Posterior cingulate gyrus (tissue), 11 donors: ENCODE measurements at regions not wholly inside any gene's neighbourhood (a gene's known extent, or its start where the extent isn't known, plus 50 kb on each side); places are given as distances from the start of the nearest gene placed in this dataset.
A peak's percentile ranks its signal among the peaks of the same experiment; 100 is the strongest.
"Not testable (repeated sequence)": the region's sequence is repeated elsewhere in the genome, so short reads cannot be mapped to it uniquely, and the experiment has no call there.

Experiments
- DNase-seq, 10 donors: peaks; one replicate each; pipeline versions ENCODE4 v3.0.0 to v3.0.0-alpha.2; 2020 to 2021; ENCODE audit warnings: mixed read lengths in 3 of 10
- intact Hi-C: fragments of 100-400 bp; cut with DNase I; formaldehyde crosslinking; loops from one replicate; pipeline ENCODE4 v1.15.1; 2023

DNA sequence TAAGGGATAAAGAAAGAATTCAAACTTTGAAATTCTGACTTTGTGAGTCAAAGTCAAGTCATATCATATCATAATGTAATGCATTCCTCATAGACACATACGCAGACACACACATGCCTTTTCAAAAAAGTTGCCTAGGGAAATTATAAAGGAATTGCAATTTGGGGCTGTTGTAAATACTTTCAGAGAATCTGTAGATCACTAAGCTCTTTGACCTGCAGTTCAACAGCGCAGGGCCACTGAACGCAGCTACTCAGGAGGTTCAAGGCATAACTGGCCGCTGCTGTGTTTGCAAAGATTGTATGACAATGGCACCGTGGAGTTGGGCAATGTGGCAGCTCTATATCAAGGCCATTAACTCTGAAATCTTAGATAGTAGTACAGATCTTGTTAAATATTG is 188.4 kb upstream of the THRB start:
- intact Hi-C loops = loop anchor here (2.0 to 10.0 kb wide), 4 partner anchors 188 to 682 kb away; partner anchors contain the start of gene THRB
- no peak for DNase-seq

DNA sequence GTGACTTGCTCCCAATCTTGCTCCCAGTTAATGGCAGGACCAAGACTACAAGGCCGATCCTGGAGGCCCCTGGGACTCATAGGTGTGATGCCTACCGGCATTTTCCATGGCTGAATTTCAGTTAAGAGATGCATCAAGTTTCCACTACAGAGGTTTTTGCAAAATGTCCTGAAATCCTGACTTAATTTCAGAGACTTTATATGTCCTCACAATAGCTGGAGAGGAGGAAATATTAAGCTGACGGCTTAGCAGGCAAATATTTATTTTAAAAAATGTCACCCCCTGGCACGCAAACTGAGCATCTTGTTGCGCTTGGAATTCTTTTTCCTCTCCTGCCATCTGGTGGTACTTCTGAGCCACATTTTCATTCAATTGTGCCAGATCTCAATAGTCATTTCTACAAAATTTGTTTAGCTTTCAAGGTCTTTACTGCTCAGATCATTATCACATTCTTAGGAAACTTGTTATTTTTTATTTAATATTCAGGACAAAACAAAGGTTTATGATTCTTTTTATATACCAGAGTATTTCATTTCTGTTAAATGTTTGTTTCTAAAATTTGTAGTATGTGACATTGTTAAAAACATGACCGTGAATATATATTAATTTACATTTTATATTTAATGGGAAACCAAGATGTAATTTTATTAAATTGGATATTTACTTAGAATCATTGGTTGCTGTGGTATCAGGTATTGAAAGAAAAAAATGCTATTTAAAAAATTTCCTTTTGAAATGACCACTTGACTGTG is 189.2 kb upstream of the THRB start:
- peak in 2 of 10 donors; percentile 17 to 54 for DNase-seq
- intact Hi-C loops = loop anchor here (2.0 to 10.0 kb wide), 4 partner anchors 189 to 683 kb away; partner anchors contain the start of gene THRB

DNA sequence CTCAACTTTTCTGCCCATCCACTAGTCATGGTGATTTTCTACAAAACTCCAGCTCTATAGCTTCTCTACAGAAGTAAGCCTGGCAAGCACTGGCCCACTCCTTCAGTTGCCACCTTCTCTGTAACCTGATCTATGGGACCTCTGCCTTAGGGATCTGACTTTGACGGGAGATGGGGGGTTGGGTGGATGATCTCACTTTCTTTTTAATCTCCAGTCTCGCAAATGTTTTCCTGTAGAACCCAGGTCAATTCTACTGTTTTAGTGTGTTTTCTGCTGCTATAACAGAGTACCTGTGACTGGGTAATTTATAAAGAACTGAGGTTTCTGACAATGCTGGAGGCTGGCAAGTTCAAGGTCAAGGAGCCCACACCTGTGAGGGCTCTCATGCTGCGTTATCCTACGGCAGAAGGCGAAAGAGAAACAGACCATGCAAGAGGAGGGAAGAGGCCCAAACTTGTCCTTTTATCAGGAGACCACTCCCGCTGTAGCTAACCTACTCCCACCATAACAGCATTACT is 189.9 kb upstream of the THRB start:
- no peak for DNase-seq
- intact Hi-C loops = loop anchor here (5.0 to 10.0 kb wide), 3 partner anchors 190 to 500 kb away; partner anchors contain the start of gene THRB

DNA sequence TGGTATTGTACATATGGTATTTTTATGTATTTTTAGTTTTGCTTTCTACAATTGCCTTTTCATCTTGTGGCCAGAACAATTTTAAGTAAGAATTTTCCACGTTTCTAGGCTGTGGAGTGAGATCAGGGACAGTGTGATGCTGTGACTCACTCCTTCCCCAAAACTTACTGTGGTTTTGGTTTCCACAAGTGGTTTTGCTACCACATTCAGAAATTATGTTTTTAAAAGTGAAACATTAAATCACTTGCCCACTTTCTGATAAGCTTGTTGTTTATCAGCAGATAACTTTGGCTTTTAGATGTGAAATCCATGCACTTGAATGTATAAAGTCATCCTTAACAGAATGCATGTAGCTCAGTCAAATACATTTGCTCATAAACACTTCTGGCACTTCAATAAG is 192.2 kb upstream of the THRB start:
- DNase-seq = no peak
- intact Hi-C loops = loop anchor here (10.0 kb wide), 2 partner anchors 192 to 502 kb away; partner anchors contain the start of gene THRB

DNA sequence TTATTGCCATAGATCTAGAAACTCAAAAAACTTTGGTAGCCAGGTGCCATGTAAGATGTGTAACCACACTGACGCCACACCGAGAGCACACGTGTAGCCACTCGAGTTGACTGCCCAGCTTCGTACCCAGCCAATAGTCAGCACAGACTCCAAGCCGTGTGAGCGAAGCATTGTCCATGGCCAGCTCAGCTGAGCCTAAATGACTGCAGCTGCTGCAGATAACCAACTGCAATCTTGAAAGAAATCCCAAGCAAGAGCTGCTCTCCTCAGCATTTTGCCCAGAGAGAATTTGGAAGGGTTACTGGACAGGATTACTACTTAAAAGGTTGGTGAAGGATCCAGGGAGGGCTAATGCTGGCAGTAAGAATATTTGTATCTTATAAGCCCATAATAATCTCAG is 193.0 kb upstream of the THRB start:
- intact Hi-C loops = loop anchor here (10.0 kb wide), 2 partner anchors 193 to 503 kb away; partner anchors contain the start of gene THRB
- DNase-seq = peak in 2 of 10 donors; percentile 63 to 87

DNA sequence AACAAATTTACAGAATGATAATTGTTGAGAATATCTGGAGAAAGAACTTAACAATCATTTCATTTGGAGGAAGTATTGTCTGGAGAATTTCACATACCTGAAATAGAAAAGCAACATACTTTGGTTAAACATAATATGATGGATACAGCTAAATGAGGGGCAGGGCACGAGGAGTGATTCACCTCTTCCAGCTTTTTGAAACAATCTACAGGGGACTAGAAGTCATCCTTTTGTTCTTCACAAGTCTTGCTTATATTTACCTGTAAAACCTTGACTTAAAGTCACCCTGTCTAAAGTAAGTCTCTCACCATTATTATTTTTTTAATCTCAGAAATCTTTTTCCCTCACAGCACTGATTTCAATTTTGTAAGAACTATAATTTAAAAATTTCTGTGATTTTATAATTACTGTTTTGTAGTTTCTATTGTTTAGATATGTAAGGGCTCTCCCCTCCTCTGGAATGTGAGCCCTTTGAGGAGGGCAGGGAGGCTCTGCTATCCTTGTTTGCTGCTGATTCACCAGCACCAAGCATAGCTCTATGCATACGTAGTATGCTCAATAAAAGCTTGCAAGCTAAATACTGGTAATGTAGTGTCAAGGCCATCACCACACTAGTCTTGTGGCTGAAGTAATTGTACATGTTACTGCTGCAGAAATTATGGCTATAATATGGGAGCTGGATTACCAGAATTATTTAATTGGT is 193.9 kb upstream of the THRB start:
- no peak for DNase-seq
- intact Hi-C loops = loop anchor here (10.0 kb wide), 2 partner anchors 194 to 504 kb away; partner anchors contain the start of gene THRB

DNA sequence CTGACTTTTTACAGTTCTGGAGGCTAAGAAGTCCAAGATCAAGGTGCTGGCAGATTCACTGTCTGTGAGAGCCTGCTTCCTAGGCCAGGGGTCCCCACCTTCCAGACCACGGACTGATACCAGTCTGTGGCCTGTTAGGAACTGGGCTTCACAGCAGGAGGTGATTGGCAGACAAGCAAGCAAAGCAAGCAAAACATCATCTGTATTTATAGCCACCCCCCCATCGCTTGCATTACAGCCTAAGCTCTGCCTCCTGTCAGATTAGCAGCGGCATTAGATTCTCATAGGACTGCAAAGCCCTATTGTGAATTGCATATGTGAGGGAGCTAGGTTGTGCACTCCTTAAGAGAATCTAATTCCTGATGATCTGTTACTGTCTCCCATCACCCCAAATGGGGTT is 194.7 kb upstream of the THRB start:
- intact Hi-C loops = loop anchor here (10.0 kb wide), 2 partner anchors 195 to 505 kb away; partner anchors contain the start of gene THRB
- no peak for DNase-seq

DNA sequence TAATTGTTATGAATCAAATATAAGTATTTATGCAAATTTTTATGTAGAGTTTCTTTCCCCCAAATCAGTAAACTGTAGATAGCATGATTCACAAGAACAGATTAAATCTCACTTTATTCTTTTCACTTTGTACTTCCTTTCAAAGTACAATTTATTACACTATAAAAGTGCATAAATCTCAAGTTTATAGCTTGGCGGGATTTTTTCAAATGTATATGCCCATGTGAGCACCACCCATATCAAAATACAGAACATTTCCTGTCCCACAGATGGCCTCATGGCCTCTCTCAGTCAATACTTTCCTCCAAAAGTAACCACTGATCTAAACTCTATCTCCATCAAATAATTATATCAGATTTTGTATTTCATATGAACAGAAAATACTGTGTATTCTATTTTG is 196.1 kb upstream of the THRB start:
- no peak for DNase-seq
- intact Hi-C loops = no loop called here

DNA sequence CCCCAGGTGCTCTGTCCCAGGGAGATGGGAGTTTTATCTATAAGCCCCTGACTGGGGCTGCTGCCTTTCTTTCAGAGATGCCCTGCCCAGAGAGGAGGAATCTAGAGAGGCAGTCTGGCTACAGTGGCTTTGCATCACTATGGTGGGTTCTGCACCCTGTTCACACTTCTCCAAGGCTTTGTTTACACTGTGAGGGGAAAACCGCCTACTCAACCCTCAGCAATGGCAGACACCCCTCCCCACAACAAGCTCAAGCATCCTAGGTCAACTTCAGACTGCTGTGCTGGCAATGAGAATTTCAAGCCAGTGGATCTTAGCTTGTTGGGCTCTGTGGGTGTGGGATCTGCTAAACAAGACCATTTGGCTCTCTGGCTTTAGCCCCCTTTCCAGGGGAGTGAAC is 204.4 kb upstream of the THRB start:
- DNase-seq, intact Hi-C loops: not testable (repeated sequence)

DNA sequence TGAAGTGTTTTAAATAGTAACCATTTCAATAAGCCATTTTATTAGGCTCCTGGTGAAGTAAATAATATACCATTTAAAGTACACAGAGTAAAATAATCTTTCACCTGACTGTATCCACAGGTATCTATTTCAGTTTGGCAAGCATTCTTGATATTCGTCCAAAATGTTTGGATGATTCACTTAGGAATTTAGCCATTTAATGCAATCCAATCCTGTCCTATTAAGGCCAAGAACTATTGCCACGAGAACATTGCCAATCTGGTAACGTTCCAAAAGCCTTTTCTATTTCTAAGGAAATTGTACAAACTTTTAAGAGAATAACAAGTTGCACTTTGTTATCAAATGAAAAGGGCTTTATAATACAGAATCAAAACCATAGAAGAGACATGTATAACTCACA is 209.8 kb upstream of the THRB start:
- DNase-seq = no peak
- intact Hi-C loops = no loop called here

DNA sequence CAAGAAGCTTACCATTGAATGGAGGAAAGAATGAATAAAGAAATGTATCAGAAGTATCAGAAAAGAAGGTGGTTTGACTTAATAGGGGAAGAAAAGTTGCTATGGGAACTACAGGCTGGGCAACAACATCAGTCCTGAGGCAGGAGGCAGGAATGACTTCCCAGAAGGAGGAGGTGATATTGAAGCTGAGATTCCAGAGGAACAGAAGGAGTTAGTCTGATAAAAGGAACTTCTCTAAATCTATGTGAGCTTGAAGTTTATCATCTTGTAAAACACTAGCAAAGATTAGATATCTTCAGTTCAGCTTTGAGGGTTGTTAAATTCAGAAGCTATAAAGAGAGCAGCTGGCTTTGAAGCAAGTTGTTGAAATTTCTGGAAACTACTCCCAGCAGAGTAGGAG is 213.3 kb upstream of the THRB start:
- DNase-seq = no peak
- intact Hi-C loops = no loop called here

DNA sequence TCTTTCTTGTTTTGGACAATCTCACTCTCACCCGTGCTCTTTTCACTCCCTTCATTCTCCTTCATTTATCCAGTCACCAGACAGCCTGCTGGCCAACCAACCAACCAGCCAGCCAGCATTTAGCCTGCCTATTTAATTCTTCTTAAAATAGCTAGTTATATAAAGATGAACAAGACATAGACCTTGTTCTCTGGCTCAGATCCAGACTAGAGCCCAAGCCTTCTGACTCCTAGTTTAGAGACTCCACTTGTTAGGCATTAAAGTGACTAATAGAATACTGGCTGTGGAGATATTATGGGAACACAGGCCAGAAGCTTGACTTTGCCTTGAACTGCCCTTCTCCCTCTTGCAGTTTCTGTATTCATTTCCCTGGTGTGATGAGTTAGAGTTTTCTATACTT is 215.3 kb upstream of the THRB start:
- intact Hi-C loops = no loop called here
- no peak for DNase-seq

DNA sequence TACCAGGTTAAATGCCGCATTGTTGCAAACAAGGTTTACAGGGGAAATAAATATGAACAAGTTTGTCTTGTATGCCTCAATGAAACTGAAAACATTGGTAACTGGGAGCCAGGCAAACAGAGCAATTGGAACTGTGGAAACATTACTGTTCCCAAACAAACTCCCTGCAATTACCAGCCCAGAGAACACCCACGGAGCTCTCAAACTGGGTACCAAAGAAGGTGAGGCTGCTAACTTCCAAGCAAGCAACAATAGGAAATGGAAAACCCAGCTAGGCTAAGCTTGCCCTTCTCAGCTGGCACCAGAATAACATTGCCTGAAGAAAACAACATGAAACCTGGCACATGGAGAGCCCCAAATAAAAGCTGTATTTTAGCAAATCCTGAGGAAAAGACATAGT is 218.9 kb upstream of the THRB start:
- intact Hi-C loops = no loop called here
- DNase-seq = no peak

DNA sequence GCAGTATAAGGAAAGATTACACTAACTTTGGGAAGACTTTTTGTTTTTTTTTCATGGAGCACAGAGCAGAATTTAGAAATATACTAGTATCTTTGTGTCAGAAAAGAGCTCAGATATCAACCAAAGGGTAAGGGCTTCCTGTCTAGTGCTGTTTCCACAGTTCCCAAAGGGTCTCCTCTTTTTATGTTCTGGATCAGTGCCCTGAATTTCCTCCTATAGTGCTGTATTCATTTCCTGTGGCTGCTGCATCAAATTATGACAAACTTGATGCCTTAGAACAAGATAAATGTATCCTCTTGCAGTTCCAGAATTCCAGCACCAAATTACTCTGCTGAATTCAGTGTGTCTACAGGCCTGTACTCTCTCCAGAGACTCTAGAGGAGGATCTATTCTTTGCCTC is 219.8 kb upstream of the THRB start:
- no peak for DNase-seq

DNA sequence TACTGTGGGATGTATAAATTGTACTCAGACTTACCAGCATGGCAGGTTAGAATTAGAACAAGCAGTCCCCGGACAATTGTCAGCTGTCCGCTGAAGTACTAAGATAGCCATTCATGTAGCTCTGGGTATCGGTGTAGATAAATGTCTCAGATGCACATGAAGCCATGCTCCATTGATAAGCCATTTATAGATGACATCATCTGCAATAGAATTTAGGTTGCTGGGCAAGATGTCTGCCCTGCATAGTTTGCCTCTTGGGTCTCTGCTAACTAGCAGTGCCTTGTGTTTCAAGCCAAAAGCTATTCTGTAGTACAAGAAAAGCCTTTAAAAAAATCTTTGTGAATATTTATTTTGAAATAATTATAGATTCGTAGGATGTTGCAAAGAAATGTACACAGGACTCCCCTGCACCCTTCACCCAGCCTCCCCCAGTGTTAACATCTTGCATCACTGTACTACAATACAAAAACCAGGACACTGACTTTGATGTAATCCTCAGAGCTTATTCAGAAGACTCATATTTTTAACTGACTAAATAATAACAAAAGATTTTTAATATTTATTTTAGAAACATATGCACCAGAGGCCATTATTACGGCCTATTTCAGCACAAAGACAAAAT is 220.6 kb upstream of the THRB start:
- intact Hi-C loops = no loop called here
- no peak for DNase-seq

More for the DNA sequence above, 219.8 kb upstream of the THRB start:
- intact Hi-C loops = no loop called here

DNA sequence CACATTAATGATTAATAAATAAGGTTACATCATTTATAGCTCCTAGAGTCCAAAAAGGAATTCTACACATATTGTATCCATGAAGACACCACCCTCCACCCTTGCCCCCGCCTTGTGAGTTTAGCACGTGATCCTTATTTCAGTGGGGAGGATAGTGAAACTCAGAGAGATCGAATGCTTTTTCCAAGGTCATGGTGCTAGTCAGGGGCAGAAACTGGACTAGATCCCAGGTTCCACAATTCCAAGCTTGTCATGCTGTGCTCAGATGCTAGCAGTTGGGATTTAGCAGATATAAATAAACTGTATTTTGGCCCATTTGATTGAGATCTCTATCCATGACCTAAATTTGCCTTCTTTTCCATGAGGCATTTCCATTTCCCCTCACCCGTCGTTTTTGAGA is 227.4 kb upstream of the THRB start:
- intact Hi-C loops = no loop called here
- no peak for DNase-seq

DNA sequence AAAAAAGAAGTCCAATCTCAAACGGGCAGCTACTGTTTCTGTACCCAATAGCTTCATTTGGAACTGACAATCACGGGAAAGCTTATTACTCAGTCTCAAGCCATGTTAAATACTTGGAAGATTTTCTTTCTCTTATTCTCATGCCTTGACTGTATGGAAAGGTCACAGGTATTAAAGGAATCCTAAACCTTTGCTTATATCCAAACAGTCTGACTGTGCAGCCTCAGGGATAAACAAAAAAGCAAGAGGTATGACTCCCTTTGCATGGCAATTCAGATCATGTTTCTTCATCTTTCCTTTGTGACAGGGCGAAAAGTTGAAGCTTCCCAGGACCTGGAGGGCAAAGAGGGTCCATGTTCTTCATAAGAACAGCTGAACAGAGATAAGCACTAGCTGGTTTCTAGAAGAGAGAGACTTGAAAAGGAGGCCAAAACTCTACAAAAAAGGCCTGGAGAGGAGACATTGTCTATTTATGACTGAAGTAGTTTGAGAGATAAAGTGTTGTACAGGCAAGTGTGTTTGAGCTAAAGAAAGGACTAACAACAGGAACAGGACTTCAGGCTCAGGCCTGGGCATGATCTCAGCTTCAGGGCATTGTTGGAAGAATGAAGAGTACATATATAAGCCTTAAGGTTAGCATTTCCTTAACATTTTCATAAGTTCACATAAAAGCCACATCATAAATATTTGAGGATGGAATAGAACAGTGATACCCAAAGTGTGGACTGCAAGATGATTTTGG is 231.0 kb upstream of the THRB start:
- intact Hi-C loops = no loop called here
- DNase-seq = no peak

DNA sequence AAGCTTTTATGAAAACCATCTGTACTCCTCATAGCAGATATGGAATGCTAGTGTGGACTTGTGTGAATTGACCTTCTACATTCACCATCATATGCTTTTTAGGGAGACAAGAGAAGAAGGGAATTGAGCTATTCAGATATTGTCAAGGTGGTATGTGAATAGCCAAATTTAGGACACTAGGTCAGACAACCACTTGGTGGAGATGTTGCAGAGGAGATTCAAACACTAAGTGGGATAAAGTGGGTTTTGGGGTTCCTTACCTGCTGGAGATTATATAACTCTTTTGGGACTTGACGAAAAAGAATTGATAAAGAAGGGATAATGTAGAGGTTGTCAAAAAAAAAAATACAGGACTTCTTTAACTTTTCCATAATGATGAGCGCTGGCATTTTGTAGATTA is 231.8 kb upstream of the THRB start:
- DNase-seq = no peak
- intact Hi-C loops = no loop called here

DNA sequence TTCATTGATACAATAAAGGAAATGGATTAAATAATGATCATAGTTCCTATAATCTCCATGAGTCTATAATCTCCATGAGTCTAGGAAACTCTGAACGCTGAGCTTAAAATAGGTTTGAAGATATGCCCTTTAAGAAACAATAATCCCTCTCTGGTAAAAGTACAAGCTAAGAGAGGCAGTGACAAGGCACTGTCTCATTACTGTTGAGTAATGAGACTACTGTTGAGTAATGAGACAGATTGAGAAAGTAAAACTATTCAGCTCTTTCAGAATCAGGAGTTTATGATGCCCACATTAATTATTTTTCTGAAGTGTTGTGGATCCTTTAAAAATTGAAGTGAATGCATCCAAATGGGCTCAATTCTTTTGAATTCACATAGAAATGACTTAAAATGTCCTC is 235.5 kb upstream of the THRB start:
- intact Hi-C loops = no loop called here
- no peak for DNase-seq

DNA sequence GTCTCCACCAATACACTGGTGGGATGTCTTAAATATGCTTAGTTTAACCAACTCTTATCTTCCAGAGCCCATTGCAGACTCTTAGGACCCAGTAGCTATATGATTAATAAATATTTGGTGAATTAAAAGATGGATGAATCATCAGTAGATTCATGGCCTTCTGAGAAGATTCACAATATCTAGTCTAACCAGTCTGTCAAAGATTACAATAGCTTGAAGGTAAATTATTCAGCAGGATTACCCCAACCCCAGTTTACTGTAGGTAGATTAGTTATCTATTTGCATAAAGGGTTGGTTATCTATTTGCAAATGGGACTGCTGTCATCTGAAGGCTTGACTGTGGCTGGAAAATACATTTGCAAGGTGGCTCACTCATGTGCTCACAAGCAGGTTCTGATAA is 239.4 kb upstream of the THRB start:
- no peak for DNase-seq
- intact Hi-C loops = no loop called here
